Renal cortical epithelial cell (primary cell): ENCODE measurements at regions not wholly inside any gene's neighbourhood (a gene's known extent, or its start where the extent isn't known, plus 50 kb on each side); places are given as distances from the start of the nearest gene placed in this dataset.

Source experiments
- DNase-seq: peaks from one replicate; pipeline ENCODE4 v3.0.0-alpha.2; 2011; ENCODE audit warnings: low read depth

DNA sequence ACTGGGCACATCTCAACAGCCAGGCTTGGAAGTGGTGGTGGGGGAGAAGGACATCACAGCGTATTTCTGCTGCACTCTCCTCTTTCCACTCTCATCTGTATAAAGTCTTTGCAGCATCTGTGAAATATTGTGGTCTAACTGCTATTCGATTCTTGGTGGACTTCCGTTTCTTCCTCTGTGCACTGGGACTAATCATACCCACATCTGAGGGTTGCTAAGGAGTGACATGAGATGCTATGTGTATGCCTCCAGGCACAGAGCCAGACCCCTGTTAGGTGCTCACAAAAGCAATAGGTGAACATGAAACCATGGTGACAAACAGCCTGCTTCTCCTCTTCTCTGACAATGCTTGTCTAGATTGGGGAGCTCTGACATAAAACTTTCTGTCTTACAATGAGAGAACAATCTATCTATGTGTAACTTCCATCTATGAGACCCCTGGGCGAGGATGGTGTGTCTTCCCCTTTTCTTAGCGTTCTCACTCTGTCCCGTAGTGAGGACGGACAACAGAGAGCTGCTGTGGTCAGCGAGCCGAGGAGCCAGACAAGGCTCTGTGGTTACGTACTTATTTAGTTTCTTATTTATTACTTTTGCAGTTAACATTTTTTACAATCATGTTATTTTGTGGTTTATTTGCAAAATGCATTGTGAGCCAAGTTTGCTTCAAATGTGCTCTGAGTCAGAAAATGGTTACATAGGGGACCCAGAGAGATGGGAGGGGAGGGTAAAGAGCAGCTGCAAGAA lies 196.7 kb upstream of the TPRG1 start:
- DNase-seq = no peak

DNA sequence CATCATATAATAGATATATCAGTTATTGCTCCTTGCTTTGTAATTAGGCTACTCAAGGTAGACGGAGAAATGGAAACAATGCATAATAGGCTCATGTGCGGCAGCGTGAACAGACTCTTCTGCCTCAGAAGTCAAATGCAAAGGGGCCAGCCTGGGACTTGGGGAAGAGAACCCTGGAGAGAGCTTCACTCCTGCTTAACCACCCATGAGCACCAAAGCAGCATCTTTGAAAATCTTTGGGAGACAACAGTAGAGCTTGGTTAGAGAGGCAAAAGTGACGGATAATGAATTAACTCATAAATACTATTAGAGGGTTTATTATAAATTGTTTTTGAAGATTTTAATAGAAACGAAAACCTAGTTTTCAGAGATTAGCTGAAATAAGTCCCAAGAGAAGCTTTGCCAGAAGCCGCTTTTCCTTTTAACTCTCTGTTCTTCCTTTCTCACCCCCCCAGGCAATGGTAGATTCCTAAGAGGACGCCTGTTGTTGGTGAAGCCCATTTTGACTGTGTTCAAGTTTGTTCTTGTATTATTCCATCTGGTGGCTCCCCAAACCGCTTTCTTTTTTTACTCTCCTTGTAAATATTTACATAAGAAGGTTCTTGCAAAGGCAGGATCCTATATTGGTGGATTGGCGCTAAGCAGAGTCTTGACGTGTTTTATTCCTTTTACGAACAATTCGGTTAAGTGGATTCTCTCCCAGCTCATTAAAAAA lies 196.0 kb upstream of the TPRG1 start:
- no peak for DNase-seq

DNA sequence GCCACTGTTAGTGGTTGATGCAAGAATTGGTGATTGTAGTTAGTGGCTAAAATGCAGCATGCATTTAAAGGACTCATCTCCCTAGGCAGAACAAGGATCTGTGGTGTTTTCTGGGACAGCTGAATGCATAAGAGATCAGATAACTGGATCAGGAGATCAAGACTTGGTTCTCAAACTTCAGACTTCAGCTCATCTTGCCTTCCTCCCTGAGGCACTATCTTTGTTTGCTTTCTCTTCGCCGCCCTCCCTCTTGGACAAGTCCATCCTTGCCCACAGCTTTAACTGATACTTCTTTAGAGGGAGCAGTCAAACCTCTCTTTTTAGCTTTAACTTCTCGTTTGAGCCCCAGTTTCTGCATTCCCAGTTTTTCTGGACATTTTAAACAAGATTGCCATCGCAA lies 195.4 kb upstream of the TPRG1 start:
- DNase-seq = no peak

DNA sequence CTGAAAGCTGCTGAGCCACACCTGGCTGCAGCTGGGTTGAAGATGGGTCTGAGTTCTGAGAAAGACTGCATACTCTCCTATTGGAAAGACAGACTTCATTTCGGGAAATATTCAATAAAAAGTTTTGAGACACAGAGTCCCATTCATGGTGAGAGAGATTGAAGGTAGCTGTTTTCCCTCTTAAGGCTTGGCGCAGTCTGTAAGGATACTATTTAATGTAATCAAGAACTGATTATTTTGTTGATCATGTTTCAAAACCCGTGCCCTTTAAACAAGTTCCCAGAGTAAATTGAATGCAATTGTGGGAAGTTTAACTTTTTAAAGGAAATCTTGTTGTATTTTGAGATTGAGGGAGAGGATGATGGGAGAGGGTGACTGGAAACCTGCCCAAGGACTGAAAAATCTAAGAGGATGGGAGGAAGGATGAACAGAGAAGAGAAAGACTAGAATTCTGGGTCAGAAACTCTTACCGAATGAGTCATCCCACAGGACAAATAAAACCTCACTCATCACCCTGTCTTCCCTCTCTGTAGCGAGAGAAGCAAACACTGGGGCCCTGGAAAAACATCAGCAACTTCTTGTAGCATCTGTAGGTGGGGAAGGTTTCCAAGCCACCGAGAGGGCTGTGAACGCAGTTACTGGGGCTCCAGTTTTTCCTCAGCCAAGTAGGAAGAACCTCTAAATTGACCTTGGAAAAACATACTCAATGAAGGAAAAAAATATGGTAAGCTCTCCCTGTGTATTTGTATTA lies 193.2 kb upstream of the TPRG1 start:
- DNase-seq = peak; percentile 15

DNA sequence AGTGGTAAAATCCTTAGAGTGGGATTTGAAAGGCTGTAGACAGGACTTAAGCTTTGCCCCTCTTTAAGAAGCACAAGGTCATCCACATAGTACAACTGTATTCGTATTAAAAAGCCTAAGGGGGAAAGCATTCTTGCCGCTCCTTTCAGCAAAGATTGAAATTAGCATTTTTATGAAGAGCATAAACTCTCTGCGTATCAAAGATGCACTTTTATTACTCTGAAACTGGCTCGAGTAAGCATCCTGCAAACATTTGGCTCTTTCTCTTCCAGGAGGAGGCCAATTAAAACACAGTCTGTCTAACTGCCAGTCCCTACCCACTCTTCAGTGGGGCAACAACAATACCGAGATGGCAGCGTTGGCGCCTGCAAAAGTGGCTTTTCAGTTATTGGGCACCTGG lies 192.5 kb upstream of the TPRG1 start:
- no peak for DNase-seq

DNA sequence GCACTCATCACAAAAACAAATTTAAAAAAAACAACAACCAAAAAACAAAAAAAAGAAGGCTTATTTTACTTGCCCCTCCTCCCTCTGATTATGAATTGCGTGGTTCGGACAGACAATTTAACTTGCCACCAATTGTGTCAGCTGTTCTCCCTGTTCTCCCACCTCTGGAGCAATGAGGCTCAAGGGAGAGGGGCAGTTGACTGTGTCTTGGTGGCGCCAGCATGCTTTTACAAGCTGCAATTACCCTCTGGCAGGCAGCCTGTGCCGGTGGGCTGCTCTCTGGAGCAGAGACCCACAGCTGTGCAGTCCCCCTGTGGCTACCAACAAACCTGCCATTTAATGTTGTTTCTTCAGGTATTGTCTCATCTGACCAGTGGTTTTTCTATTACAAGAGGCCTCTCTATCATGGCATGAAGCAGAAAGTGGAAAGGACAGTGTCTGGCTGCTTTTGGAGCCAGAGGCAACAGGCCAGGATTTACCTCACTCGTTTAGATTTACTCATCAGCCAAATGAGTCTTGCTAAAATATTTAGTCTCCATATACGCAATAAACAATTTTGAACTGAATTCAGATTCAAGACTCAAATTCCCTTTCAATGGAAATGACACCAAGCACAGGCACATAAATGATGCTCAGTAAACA lies 192.0 kb upstream of the TPRG1 start:
- no peak for DNase-seq

DNA sequence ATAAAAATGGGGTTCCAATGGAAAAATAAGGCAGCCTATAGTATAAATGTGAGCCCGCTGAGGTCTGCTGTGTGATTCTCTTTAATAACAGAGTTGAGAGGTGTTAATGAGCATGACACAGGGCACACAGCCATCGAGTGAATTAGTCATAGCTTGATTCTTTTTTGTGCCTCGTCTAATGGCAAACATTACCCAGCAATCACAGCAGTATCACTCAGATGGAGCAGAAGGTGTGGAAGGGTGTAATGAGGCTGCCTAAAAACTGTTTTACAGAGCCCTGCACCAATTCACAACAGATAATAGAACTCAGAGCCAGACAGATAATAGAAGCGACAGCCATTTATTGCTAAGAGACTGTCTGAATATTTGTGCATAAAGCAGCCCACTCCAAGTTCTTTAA lies 178.6 kb upstream of the TPRG1 start:
- peak; percentile 27 for DNase-seq

DNA sequence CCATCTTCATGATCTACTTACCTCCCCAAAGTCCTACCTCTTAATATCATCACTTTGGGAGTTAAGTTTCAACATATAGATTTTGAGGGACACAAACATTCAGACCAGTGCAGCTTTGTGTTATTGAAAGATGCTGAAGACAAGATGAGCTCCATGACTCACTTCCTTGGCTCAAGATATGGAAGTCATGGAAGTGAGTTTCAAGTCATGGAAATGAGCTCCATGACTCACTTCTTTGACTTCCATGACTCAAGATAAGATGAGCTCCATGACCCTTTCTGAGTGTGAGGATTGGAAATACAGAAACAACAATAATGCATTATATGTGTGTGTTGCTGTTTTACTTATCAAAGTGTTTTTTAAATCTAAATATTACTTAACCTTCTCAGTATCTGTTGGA lies 170.2 kb upstream of the TPRG1 start:
- peak; percentile 72 for DNase-seq

DNA sequence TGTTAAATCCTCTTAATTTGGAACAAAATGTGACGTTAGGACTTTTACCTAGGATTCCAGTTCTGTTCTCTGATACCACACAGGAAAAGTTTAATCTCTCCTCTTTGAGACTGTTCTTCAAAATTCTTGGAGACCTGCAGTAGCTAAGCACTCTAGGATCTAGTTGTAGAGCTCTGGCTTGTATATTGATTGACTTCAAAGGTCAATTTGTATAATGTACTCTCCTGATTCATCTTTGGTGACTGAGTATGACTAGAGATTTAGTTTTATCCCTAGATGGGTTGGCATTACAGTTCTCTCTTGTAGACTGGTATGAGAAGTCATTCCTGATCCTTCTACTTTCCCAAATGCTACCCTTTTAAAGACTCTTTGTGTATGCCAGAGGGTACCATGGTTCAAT lies 168.4 kb upstream of the TPRG1 start:
- no peak for DNase-seq

DNA sequence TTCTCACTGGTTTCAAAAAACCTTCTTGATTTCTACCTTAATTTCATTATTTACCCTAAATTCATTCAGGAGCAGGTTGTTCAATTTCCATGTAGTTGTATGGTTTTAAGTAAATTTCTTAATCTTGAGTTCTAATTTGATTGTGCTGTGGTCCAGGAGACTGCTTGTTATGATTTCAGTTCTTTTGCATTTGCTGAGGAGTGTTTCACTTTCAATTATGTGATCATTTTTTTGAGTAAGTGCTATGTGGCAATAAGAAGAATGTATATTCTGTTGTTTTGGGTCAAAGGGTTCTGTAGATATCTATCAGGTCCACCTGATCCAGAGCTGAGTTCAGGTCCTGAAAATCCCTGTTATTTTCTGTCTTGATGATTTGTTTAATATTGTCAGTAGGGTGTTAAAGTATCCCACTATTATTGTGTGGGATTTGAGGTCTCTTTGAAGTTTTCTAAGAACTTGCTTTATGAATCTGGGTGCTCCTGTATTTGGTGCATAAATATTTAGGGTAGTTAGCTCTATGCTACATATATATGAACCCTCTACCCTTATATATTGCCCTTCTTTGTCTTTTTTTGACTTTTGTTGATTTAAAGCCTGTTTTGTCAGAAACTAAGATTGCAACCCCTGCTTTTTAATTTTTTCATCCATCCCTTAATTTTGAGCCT lies 158.4 kb upstream of the TPRG1 start:
- no peak for DNase-seq

DNA sequence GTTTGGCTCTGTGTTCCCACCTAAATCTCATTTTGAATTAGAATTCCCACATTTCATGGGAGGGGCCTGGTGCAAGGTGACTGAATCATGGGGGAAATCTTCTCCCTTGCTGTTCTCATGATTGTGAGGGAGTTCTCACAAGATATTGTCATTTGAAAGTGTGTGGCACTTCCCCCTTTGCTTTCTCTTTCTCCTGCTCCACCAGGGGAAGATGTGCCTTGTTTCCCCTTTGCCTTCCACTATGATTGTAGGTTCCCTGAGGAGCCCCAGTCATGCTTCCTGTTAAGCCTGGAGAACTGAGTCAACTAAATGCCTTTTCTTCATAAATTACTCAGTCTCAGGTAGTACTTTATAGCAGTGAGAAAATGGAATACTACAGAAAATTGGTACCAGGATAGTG lies 157.2 kb upstream of the TPRG1 start:
- DNase-seq = no peak

DNA sequence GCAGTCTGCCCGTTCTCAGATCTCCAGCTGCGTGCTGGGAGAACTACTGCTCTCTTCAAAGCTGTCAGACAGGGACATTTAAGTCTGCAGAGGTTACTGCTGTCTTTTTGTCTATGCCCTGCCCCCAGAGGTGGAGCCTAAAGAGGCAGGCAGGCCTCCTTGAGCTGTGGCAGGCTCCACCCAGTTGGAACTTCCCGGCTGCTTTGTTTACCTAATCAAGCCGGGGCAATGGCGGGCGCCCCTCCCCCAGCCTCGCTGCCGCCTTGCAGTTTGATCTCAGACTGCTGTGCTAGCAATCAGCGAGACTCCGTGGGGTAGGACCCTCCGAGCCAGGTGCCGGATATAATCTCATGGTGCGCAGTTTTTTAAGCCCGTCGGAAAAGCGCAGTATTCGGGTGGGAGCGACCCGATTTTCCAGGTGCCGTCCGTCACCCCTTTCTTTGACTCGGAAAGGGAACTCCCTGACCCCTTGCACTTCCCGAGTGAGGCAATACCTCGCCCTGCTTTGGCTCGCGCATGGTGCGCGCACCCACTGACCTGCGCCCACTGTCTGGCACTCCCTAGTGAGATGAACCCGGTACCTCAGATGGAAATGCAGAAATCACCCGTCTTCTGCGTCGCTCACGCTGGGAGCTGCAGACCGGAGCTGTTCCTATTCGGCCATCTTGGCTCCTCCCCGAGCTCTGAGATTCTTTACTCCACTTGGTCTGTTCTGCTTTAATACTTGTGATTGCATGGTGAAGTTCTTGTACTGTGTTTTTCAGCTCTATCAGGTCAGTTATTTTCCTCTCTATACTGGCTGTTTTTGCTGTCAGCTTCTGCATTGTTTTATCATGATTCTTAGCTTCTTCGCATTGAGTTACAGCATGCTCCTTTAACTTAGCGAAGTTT lies 148.9 kb upstream of the TPRG1 start:
- DNase-seq = peak; percentile 7

DNA sequence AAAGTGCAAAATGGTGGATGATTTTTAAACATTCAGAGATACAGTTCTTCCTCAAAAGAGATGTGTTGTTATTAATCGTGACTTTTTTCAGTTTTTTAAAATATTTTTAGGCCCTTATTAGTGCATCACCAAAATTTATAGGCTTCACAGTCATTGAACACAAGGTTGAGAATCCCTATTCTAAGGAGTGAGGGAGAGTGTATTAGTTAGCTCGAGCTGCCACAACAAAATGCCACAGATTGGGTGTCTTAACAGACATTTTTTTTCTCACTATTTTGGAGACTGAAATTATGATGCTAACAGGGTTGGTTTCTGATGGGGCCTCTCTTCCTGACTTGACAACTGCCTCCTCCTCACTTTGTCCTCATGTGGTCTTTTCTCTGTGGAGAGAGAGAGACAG lies 145.9 kb upstream of the TPRG1 start:
- no peak for DNase-seq

DNA sequence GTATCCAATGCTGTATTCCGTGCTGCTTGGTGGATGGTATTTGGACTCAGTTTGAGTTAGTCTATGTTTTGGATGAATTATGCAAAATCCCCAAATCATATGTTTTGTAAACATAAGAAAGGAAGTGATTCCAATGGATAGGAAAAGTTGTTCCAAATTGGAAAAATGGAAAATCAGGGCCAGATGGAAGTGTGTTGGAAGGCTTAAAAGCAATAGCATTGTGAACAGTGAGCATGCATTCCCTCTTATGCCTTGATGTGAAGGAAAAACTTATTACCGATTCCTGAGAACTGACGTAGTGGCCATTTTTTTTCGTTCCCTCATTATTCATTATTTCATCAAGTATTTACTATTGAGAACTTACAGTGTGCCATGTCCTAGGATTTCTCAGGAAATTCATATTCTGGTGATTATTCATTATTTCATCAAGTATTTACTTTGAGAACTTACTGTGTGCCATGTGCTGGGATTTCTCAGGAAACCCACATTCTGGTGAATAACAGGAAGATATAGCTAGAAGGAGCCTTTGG lies 144.1 kb upstream of the TPRG1 start:
- no peak for DNase-seq

DNA sequence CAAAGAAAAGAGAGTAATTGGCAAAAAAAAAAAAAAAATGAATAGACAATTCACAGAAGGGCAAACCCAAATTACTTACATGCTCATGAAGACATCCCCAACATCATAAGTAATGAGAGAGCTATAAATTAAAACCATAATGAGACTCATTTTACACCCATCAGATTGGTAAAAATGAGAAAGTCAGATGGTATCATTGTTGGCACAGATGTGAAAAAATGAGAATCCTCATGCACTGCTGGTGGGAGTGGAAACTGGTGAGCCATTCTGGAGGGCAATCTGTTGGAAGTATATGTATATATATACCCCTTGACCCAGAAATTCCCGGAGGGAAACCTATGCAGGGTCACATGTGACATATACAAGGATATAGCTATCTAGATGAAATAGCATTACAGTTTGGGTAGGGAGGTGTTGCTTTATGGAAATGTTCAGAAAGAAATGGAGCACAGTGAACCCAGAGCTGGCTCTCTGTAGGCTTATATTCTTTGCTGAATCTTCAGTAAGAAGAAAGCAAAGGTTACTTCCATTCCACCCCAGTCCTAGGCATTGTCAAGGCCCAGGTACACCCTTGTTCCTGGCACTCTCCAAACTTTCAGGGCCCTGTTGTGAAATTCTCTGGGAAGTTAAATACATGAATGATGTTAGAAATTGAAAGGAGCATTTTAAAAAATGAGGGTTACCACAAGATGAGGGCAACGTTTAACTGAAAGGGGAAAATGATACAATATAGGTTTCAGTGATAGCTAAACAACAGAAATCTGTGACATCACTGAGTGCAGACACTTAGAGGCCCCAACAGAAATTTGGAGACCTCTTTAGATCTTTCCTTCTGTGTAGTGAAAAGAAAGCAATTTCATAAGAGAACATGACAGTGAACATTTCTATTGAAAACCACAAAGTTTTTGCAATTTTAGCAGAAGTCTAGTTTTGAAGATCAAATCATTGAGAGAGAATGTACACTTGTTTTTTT lies 132.7 kb upstream of the TPRG1 start:
- no peak for DNase-seq

DNA sequence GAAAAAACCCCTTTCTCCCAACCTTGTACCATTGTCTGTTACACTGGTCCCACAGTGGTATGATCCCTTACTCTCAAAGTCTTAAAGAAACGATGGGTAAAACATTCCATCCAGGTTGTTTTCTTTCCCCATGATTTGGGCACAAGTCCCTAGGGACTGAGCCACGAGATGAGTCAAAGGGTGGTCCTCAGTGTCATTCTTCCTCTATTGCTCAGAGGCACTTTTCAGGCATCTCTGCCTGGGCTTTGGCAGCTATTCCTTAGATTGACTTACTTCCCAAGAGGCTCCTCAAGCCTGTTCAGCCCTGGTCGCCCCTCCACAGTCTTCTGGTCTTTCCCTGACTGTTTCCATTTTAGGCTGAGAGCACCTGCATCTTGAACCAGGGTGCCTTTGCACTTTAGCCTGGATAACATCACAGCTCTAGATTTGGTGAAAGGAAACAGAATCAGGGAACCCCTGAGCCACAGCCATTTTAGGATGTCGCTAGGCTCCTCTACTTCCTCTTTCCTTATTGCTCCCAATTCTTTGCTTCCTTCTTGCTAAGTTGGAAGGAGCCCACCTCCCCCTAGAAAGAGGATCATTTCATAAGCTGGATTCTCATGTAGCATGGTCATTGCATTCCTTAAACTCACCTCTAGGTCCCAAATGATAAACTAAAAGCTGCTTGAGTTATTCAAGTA lies 131.0 kb upstream of the TPRG1 start:
- DNase-seq = no peak

DNA sequence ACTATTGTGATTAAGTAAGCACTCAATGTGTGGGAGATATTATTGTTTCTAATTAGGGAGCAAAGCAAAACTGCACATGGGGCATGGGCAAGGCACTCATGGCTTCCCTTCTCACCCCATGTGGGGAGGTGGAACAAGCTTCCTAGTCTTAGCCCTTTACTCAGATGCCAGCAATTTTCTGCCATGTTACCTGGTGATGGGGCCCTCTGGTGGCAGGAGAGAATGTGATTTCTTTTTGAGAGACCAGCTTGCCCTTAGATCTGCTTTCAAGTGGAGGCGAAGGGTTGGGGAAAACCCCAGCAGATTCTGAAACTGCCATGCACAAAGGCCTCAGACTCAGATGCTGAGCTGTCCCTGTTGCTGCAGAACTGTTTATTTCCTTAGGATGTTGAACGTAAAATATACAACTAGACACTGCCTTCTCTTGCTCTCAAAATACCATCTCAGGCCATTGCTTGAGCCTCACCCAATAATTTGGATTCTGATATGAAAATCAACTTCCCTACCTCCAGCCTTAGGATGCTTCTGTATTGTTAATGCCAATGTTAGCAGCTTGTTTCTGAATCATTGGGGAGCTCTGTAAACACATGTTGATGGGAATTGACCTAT lies 130.2 kb upstream of the TPRG1 start:
- DNase-seq = peak; percentile 63

DNA sequence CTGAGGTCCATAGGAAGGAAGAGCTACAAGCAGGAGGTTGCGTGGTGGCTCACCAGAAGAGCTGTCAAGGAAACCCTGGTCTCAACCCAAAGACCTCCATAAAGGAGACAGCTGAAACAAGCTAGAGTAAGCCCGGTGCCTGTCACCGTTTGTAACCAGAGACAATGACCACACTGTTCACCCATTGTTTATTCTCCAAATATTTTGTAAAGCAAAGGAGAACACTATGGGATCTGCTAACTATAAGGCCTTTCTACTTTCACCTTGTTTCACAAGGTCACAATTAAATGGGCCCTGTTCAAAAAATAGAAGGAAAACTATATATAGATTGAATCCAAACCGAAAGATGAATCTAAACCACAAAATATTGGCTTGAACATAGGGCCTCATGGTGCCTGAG lies 128.9 kb upstream of the TPRG1 start:
- no peak for DNase-seq
